PC-9 (cell line): ENCODE measurements at regions not wholly inside any gene's neighbourhood (a gene's known extent, or its start where the extent isn't known, plus 50 kb on each side); places are given as distances from the start of the nearest gene placed in this dataset.
A peak's percentile ranks its signal among the peaks of the same experiment; 100 is the strongest.

Source experiments
- BruUV-seq: library from RNA; stranded (reverse); fragments of 400-500 nt; replicated peaks from 2 replicates; lab custom pipeline; 2021; lab: Mats Ljungman, UMichigan
- CTCF ChIA-PET: fragments of 300-600 bp; sonication (Branson Sonifier 250); formaldehyde crosslinking; loops from one replicate; lab custom pipeline; 2022; ENCODE audit warnings: antibody characterized with exemption; lab: Charles Lee
- POLR2A ChIA-PET: fragments of 300-600 bp; sonication (Branson Sonifier 250); formaldehyde crosslinking; loops from one replicate; lab custom pipeline; 2022; ENCODE audit warnings: antibody characterized with exemption; ENCODE audit not compliant: unreplicated experiment; lab: Charles Lee
- DNase-seq, 2 experiments: peaks; one replicate each; pipeline versions ENCODE4 v3.0.0 to v3.0.0-alpha.2; 2015 to 2022; ENCODE audit warnings: mixed read lengths in 1 of 2
- H2AFZ ChIP-seq: fragments of 200-600 bp; sonication (generic); 2 replicates; pipeline ENCODE4 v1.8.1; 2017; ENCODE audit warnings: antibody characterized with exemption
- H3F3A ChIP-seq: fragments of 200-600 bp; sonication (generic); 2 replicates; pipeline ENCODE4 v1.8.1; 2017; ENCODE audit warnings: antibody characterized with exemption, mild to moderate bottlenecking, low read depth; ENCODE audit not compliant: insufficient read depth
- H3K27ac ChIP-seq: fragments of 200-600 bp; sonication (generic); 2 replicates; pipeline ENCODE4 v1.6.1; 2016; ENCODE audit warnings: mixed run types
- H3K27me3 ChIP-seq: fragments of 200-600 bp; sonication (generic); 2 replicates; pipeline ENCODE4 v1.6.1; 2016; ENCODE audit warnings: low read depth, mixed run types; ENCODE audit not compliant: insufficient read depth
- H3K36me3 ChIP-seq: fragments of 200-600 bp; sonication (generic); 2 replicates; pipeline ENCODE4 v1.6.1; 2016; ENCODE audit warnings: low read depth, mixed run types
- H3K4me1 ChIP-seq: fragments of 200-600 bp; sonication (generic); replicated peaks from 2 replicates; pipeline ENCODE4 v1.6.1; 2016; ENCODE audit warnings: mixed run types; ENCODE audit not compliant: insufficient read depth
- H3K4me2 ChIP-seq: fragments of 200-600 bp; sonication (generic); 2 replicates; pipeline ENCODE4 v1.6.1; 2017; ENCODE audit warnings: mixed run types
- H3K4me3 ChIP-seq: fragments of 200-600 bp; sonication (generic); 2 replicates; pipeline ENCODE4 v1.6.1; 2016; ENCODE audit warnings: mixed run types
- H3K79me2 ChIP-seq: fragments of 200-600 bp; sonication (generic); 2 replicates; pipeline ENCODE4 v1.6.1; 2017; ENCODE audit warnings: low read depth, mixed run types
- H3K9me2 ChIP-seq: fragments of 200-600 bp; sonication (generic); 2 replicates; pipeline ENCODE4 v1.8.1; 2017; ENCODE audit warnings: mild to moderate bottlenecking; ENCODE audit not compliant: insufficient read depth
- H3K9me3 ChIP-seq: fragments of 200-600 bp; sonication (generic); 2 replicates; pipeline ENCODE4 v1.8.1; 2016; ENCODE audit warnings: low read depth; ENCODE audit not compliant: insufficient read depth
- H4K20me1 ChIP-seq: fragments of 200-600 bp; sonication (generic); 2 replicates; pipeline ENCODE4 v1.8.1; 2017; ENCODE audit not compliant: insufficient read depth
- EZH2 ChIP-seq: fragments of 200-600 bp; sonication (generic); IDR thresholded peaks from 2 replicates; pipeline ENCODE4 v1.8.0; 2017; ENCODE audit warnings: antibody characterized with exemption, low read depth
- intact Hi-C: fragments of 100-400 bp; cut with micrococcal nuclease; formaldehyde crosslinking; loops from one replicate; pipeline ENCODE4 v1.10.0; 2022; ENCODE audit not compliant: unreplicated experiment
- TF ChIP-seq, protein P1 (sequence below): fragments of 200-600 bp; sonication (generic); conservative IDR thresholded peaks from 2 replicates; pipeline ENCODE4 v1.6.1; 2017; ENCODE audit warnings: mixed run types, antibody characterized with exemption, mild to moderate bottlenecking, moderate library complexity

DNA sequence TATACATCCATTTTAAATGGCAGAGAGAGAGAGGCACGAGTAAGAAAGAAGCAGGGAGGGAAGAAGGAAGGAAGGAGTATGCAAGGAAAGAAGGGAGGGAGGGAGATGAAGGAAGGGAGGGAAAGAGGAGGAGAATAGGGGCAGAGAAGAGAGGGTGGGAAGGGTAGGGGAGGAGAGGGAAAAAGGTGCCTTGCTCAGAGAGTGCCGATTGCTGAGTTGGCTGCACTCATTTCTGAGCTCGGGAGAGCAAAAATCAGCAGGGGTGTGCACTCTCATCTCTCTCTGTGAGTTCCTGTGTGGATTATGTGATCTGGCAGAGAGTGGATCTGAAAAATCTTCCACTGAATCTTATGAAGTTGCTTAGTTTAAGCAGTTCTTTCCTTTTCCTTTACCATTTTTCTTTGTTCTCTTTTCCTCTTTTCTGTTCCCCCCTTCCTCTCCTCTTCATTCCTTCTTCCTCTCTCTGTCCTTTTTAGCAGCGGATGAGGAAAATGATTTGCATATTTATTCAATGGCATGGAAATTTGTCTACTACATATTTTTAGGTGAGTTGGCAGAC lies 108.7 kb downstream of the PERP start:
- CTCF ChIA-PET = no interaction called here
- H3K36me3 ChIP-seq = no peaks in the 10 kb centered on the region
- no peak for DNase-seq
- no peak overlapping the region for H2AFZ ChIP-seq
- TF ChIP-seq, protein P1, sequence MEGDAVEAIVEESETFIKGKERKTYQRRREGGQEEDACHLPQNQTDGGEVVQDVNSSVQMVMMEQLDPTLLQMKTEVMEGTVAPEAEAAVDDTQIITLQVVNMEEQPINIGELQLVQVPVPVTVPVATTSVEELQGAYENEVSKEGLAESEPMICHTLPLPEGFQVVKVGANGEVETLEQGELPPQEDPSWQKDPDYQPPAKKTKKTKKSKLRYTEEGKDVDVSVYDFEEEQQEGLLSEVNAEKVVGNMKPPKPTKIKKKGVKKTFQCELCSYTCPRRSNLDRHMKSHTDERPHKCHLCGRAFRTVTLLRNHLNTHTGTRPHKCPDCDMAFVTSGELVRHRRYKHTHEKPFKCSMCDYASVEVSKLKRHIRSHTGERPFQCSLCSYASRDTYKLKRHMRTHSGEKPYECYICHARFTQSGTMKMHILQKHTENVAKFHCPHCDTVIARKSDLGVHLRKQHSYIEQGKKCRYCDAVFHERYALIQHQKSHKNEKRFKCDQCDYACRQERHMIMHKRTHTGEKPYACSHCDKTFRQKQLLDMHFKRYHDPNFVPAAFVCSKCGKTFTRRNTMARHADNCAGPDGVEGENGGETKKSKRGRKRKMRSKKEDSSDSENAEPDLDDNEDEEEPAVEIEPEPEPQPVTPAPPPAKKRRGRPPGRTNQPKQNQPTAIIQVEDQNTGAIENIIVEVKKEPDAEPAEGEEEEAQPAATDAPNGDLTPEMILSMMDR = no peak
- no peak for TF ChIP-seq EZH2
- H3F3A ChIP-seq = peaks cover 4% of the 10 kb centered on the region
- H4K20me1 ChIP-seq = no peaks in the 10 kb centered on the region
- intact Hi-C loops = no loop called here
- H3K4me2 ChIP-seq = no peak overlapping the region
- peaks cover 15% of the 10 kb centered on the region for H3K4me1 ChIP-seq
- H3K9me3 ChIP-seq = peaks cover 11% of the 10 kb centered on the region
- no TSS peak for BruUV-seq
- no peaks in the 10 kb centered on the region; the same call in 1 of the 2 replicates for H3K9me2 ChIP-seq
- no peaks in the 10 kb centered on the region for H3K27me3 ChIP-seq
- H3K4me3 ChIP-seq = no peak overlapping the region
- H3K79me2 ChIP-seq = no peaks in the 10 kb centered on the region
- POLR2A ChIA-PET = no interaction called here
- H3K27ac ChIP-seq = no peak overlapping the region

DNA sequence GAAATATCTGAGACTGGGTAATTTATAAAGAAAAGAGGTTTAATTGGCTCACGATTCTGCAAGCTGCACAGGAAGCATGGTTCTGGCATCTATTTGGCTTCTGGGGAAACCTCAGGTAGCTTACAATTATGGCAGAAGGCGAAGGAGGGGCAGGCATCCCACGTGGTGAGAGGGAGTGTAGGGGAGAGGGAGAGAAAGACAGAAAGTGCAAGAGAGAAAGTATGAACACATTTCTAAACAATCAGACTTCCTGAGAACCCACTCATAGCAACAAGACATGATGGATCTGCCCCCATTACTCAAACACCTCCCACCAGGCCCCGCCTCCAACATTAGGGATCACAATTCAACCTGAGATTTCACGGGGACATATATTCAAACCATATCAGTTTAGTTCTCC lies 107.4 kb downstream of the PERP start:
- intact Hi-C loops = loop anchor here (10.0 kb wide), 2 partner anchors 925 to 1365 kb away; no protein-coding TSS in a partner anchor

DNA sequence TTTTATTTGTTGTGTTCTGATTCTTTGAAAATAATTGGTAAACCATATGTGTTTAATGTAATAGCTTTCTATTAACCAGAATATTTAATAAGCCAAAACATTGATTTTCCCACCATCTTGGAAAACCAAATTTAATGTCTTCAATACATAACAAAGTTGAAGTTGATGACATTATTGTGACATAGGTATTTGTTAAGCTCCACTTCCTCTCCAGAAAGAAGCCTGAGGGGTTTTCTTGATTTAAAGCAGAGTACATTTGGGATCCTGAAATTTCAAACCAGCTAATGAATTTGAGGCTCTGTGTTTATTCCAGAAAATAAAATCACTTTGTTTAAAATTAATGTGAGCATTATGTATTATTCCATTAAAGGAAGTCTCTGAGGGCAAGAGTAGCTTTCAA lies 106.3 kb downstream of the PERP start:
- Histone ChIP-seq H2AFZ (no peak overlapping the region), H3K36me3 (no peaks in the 10 kb centered on the region), H3K79me2 (no peaks in the 10 kb centered on the region), H3K27ac (peak overlapping the region; percentile 15; the same call in 1 of the 2 replicates), H4K20me1 (no peaks in the 10 kb centered on the region), H3K4me2 (no peak overlapping the region), H3F3A (peaks cover 5% of the 10 kb centered on the region), H3K4me1 (peaks cover 24% of the 10 kb centered on the region), H3K27me3 (no peaks in the 10 kb centered on the region), H3K9me2 (no peaks in the 10 kb centered on the region; the same call in 1 of the 2 replicates), H3K9me3 (peaks cover 11% of the 10 kb centered on the region), H3K4me3 (no peak overlapping the region)
- ChIA-PET POLR2A (interaction anchor here (0.7 kb wide), 1 partner anchor 1184 kb away, joined by 3 read pairs; no protein-coding TSS in a partner anchor), CTCF (interaction anchor here (0.6 to 1.4 kb wide), 6 partner anchors 106 to 895 kb away, joined by 3 to 5 read pairs (median 3); no protein-coding TSS in a partner anchor)
- intact Hi-C loops = loop anchor here (1.0 to 10.0 kb wide), 5 partner anchors 23 to 1364 kb away; no protein-coding TSS in a partner anchor
- no peak for TF ChIP-seq EZH2
- TF ChIP-seq, protein P1 = no peak
- peak in 1 of 2 experiments; percentile 45 for DNase-seq
- no TSS peak for BruUV-seq

More for the DNA sequence above, 107.4 kb downstream of the PERP start:
- Histone ChIP-seq H4K20me1 (no peaks in the 10 kb centered on the region), H3K79me2 (no peaks in the 10 kb centered on the region), H3K9me2 (no peaks in the 10 kb centered on the region; the same call in 1 of the 2 replicates), H3K4me1 (peaks cover 24% of the 10 kb centered on the region), H3K4me2 (no peak overlapping the region), H3F3A (peaks cover 5% of the 10 kb centered on the region), H3K27me3 (no peaks in the 10 kb centered on the region), H3K9me3 (peaks cover 11% of the 10 kb centered on the region), H3K4me3 (no peak overlapping the region), H2AFZ (no peak overlapping the region), H3K27ac (no peak overlapping the region), H3K36me3 (no peaks in the 10 kb centered on the region)
- BruUV-seq = no TSS peak
- ChIA-PET POLR2A (no interaction called here), CTCF (no interaction called here)
- no peak for TF ChIP-seq EZH2
- TF ChIP-seq, protein P1 = no peak
- DNase-seq = no peak
